ENCODE measurements at regions not wholly inside any gene's neighbourhood (a gene's known extent, or its start where the extent isn't known, plus 50 kb on each side); places are given as distances from the start of the nearest gene placed in this dataset.
"Not testable (repeated sequence)": the region's sequence is repeated elsewhere in the genome, so short reads cannot be mapped to it uniquely, and the experiment has no call there.

DNA sequence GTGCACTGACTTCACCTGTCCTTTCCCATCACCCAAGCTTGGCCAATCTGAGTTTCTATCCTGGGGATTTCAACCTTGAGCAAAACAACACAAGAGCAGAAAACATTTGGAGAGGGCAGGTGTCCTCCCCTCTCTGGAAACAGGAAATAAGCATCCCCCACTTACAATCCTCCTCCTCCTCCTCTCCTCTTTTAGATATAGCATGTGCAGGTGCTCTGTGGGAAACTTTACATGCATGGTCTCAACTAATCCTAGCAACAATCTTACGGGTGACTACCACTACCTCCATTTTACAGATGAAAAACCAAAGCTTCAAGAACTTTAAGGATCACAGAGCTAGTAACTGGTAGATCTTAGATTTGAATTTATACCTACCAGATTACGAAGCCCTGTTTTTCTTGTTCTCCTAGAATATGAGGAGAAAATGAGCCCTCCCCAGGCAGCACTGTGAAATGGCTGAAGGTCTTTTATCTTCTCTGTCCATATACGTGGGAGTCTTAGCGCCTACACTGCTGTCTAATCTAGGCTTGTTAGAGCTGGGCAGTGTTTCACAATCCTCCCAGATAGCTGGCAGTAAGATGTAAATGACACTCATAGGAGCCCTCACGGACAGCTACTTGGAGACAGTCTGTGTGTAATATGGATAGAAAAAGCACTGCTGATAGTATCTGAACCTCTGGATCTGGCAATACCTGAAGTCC is 301.2 kb upstream of the PROK2 start:
- no peak for DNase-seq

GRCh38 chr3:72085036-72085435 is 300.1 kb upstream of the PROK2 start:
- DNase-seq: no peak

GRCh38 chr3:72082776-72083462 is 298.0 kb upstream of the PROK2 start:
- no peak for DNase-seq

- no peak for DNase-seq
These were observed 297.3 kb upstream of the PROK2 start for GRCh38 chr3:72082186-72082715.

GRCh38 chr3:72081471-72082185 is 296.7 kb upstream of the PROK2 start:
- no peak for DNase-seq

DNA sequence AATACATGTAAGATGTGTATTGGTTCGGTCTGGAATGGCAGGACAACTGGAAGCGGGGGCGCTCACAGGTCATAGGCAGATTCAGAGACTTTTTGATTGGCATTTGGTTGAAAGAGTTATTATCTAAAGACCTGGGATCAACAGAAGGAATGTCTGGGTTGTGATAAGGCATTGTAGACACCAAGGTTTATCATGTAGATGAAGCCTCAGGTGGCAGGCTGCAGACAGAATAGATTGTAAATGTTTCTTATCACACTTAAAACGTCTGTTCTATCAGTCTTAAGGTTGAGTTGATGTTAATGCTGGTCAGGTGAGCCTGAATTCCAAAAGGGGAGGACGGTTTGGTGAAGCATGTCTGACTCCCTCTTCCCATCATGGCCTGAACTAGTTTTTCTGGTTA is 295.9 kb upstream of the PROK2 start:
- DNase-seq: no peak

- DNase-seq: no peak
These were observed 295.1 kb upstream of the PROK2 start for GRCh38 chr3:72080095-72080494.

DNA sequence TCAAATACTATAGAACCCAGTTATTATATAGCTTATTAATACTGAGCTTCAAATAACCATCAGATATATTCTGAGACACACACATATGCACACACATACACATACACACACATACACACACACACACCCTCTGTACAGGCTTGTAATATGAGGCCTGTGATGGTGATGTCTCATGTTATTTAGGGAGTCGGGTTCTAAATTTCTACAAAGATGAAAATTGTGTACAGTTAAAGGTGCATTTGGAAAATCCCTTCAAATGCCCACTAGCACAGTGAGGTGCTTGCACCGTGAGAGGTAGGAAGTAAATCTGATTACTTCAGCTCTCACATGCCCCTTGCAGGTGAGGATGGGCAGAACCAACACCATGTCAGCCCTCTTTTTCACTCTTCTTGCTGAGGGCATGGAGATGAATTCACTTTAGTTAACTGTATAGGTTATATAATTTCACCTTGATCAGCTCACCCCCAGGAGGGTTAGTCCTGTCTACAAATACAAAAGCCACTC is 294.5 kb upstream of the PROK2 start:
- DNase-seq: no peak

GRCh38 chr3:72078676-72079368 is 293.9 kb upstream of the PROK2 start:
- DNase-seq: no peak

DNA sequence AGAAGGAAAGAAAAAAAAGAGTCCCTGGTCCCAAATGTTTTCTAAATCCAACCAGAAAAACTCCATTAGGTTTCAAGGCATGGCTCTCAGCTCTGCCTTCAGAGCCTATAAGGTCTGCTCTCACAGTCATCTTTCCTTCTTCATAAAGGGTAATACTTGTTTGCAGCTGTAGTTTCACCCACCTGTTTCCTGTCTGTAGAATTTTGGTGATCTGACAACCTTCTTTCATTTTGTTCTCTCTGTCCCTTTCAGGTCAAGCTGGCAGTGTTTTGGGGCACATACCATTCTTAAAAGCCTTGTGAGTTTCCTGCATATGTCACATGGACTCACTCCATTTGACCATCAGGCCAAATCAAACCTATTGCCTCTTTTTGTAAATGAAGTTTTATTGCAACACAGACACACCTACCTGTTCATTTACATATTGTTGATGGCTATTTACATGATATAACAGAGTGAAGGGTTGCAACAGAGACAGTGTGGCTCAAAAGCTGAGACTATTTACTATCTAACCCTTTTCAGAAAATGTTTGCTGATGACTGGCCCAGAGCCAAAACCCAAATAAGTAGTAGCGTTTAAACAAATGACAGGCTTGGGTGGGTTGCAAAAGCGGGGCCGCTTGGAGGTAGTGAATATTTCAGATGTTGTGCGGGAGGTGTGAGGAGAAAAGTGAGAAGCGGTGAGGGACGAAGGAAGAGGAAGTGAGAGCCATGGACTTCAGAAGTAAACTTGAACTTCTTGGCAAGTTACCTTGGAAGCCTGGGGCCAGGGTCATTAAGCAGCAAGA is 292.7 kb upstream of the PROK2 start:
- DNase-seq: no peak

- not testable (repeated sequence) for DNase-seq
These were observed 290.9 kb upstream of the PROK2 start for GRCh38 chr3:72075848-72076247.

- no peak for DNase-seq
These were observed 286.7 kb upstream of the PROK2 start for GRCh38 chr3:72071624-72072023.

- DNase-seq: no peak
These were observed 285.1 kb upstream of the PROK2 start for GRCh38 chr3:72070005-72070404.

- DNase-seq: no peak
These were observed 284.6 kb upstream of the PROK2 start for GRCh38 chr3:72069543-72069942.

DNA sequence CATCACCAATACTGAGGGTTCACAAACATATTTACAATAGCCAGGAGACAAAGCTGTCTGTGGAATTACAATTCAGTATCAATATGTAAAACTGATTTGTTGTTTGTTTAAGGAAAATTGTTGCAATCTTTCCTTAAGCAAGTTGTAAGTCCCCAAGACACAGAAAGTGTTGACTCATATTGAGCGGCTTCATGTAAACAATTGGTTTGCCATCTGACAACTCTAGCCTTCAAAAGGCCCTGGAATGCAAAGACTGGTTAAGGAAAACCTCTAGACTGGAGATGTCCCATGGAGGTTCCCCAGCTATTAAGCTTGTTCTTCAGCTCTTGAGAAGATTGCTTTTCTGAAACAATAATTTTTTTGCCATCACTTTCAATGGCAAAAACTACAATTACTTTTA is 283.7 kb upstream of the PROK2 start:
- no peak for DNase-seq

- no peak for DNase-seq
These were observed 282.8 kb upstream of the PROK2 start for GRCh38 chr3:72067721-72068120.

GRCh38 chr3:72065872-72066641 is 281.1 kb upstream of the PROK2 start:
- DNase-seq: no peak

DNA sequence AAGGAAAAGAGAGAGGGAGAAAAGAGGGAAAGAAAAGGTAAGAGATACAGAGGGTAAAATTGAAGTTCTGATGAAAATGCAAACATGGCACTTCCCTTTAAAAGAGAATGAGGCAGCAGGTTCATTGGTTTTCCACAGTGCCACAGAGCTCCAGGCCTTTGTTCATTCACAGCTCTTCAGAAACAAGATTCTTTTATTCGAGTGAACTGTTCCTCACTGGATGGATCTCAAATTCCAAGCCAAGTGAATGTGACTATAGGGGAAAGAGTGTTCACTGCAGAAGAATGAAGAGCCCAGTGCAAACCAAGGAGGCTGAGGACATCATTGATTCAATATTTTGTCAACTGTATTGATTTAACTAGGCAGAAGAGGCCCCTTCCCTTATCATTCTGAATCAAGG is 280.3 kb upstream of the PROK2 start:
- no peak for DNase-seq

- not testable (repeated sequence) for DNase-seq
These were observed 279.8 kb upstream of the PROK2 start for GRCh38 chr3:72064727-72065126.

- no peak for DNase-seq
These were observed 277.1 kb upstream of the PROK2 start for GRCh38 chr3:72062017-72062416.

- DNase-seq: no peak
These were observed 275.6 kb upstream of the PROK2 start for GRCh38 chr3:72060447-72061034.

Measured in NCI-H1105 (cell line).